ENCODE measurements at regions not wholly inside any gene's neighbourhood (a gene's known extent, or its start where the extent isn't known, plus 50 kb on each side); places are given as distances from the start of the nearest gene placed in this dataset.
"Not testable (repeated sequence)": the region's sequence is repeated elsewhere in the genome, so short reads cannot be mapped to it uniquely, and the experiment has no call there.

- intact Hi-C loops (cut with micrococcal nuclease), result no loop called here
These were observed 1257.9 kb downstream of the NXPH1 start for GRCh38 chr7:9691286-9691685.

- intact Hi-C loops (cut with micrococcal nuclease), result no loop called here
These were observed 1265.0 kb downstream of the NXPH1 start for GRCh38 chr7:9698375-9698774.

- intact Hi-C loops (cut with micrococcal nuclease), result no loop called here
These were observed 1264.5 kb upstream of the PHF14 start for GRCh38 chr7:9709216-9709615.

GRCh38 chr7:9711259-9711918, 1262.3 kb upstream of the PHF14 start:
- intact Hi-C loops (cut with micrococcal nuclease), result no loop called here

GRCh38 chr7:9718071-9718661, 1255.5 kb upstream of the PHF14 start:
- intact Hi-C loops (cut with micrococcal nuclease), result no loop called here

- intact Hi-C loops (cut with micrococcal nuclease), result no loop called here
These were observed 1254.4 kb upstream of the PHF14 start for GRCh38 chr7:9719303-9719702.

- intact Hi-C loops (cut with micrococcal nuclease), result no loop called here
These were observed 1254.0 kb upstream of the PHF14 start for GRCh38 chr7:9719721-9720120.

GRCh38 chr7:9725940-9726663, 1247.6 kb upstream of the PHF14 start:
- intact Hi-C loops (cut with micrococcal nuclease), result not testable (repeated sequence)

GRCh38 chr7:9726811-9727210, 1246.9 kb upstream of the PHF14 start:
- intact Hi-C loops (cut with micrococcal nuclease), result not testable (repeated sequence)

GRCh38 chr7:9727467-9727869, 1246.2 kb upstream of the PHF14 start:
- intact Hi-C loops (cut with micrococcal nuclease), result not testable (repeated sequence)

- intact Hi-C loops (cut with micrococcal nuclease), result not testable (repeated sequence)
These were observed 1245.5 kb upstream of the PHF14 start for GRCh38 chr7:9728014-9728657.

- intact Hi-C loops (cut with micrococcal nuclease), result no loop called here
These were observed 1221.6 kb upstream of the PHF14 start for GRCh38 chr7:9752033-9752432.

GRCh38 chr7:9761224-9761623, 1212.4 kb upstream of the PHF14 start:
- intact Hi-C loops (cut with micrococcal nuclease), result no loop called here

GRCh38 chr7:9776900-9777299, 1196.8 kb upstream of the PHF14 start:
- intact Hi-C loops (cut with micrococcal nuclease), result no loop called here

- intact Hi-C loops (cut with micrococcal nuclease), result no loop called here
These were observed 1195.3 kb upstream of the PHF14 start for GRCh38 chr7:9778367-9778766.

GRCh38 chr7:9781710-9782109, 1192.0 kb upstream of the PHF14 start:
- intact Hi-C loops (cut with micrococcal nuclease), result no loop called here

- intact Hi-C loops (cut with micrococcal nuclease), result no loop called here
These were observed 1191.4 kb upstream of the PHF14 start for GRCh38 chr7:9782275-9782674.

- intact Hi-C loops (cut with micrococcal nuclease), result no loop called here
These were observed 1188.5 kb upstream of the PHF14 start for GRCh38 chr7:9785211-9785610.

- intact Hi-C loops (cut with micrococcal nuclease), result no loop called here
These were observed 1177.4 kb upstream of the PHF14 start for GRCh38 chr7:9796241-9796640.

GRCh38 chr7:9822458-9823290, 1151.0 kb upstream of the PHF14 start:
- intact Hi-C loops (cut with micrococcal nuclease), result no loop called here

GRCh38 chr7:9835199-9835598, 1138.5 kb upstream of the PHF14 start:
- intact Hi-C loops (cut with micrococcal nuclease), result no loop called here

Data from T-helper 2 cell treated with Interferon-gamma antibody and Interleukin-4, amounts not matched to agents 100 ng/mL and 5 ng/mL, for 36 hours (primary cell).